ENCODE measurements at regions not wholly inside any gene's neighbourhood (a gene's known extent, or its start where the extent isn't known, plus 50 kb on each side); places are given as distances from the start of the nearest gene placed in this dataset.

GRCh38 chr1:112328600-112328999, 67.4 kb upstream of the CTTNBP2NL start:
- no peak for TF ChIP-seq POLR2AphosphoS5 (IDR thresholded peaks at IDR 0.05; ENCODE audit: low read depth, low read length)
- TF ChIP-seq POLR2A (IDR thresholded peaks at IDR 0.05; ENCODE audit: low read depth, low read length): no peak
